Heart left ventricle (tissue), 16 donors: ENCODE measurements at regions not wholly inside any gene's neighbourhood (a gene's known extent, or its start where the extent isn't known, plus 50 kb on each side); places are given as distances from the start of the nearest gene placed in this dataset.

Source experiments
- ATAC-seq, 4 donors: fragments of 200-7000 bp; cut with Tn5 transposase; one replicate each; pipeline ENCODE4 v1.9.1; 2020 to 2022; ENCODE audit warnings: moderate library complexity in 4 of 4, mild to moderate bottlenecking in 3 of 4, moderate number of reproducible peaks in 1 of 4
- DNase-seq, 5 donors: peaks; one replicate each; pipeline ENCODE4 v3.0.0-alpha.2; 2020
- H3K27ac ChIP-seq, 12 donors: fragments of 200-600 bp; sonication (generic) in 4 of 12; one replicate each; pipeline versions ENCODE4 v1.5.0 to v1.8.0; 2016 to 2022; ENCODE audit warnings: mild to moderate bottlenecking in 2 of 12
- H3K27me3 ChIP-seq, 9 donors: fragments of 200-600 bp; sonication (generic) in 2 of 9; one replicate each; pipeline versions ENCODE4 v1.5.1 to v1.8.0; 2016 to 2022; ENCODE audit warnings: mild to moderate bottlenecking in 3 of 9
- H3K36me3 ChIP-seq, 9 donors: fragments of 200-600 bp; sonication (generic) in 2 of 9; one replicate each; pipeline versions ENCODE4 v1.5.0 to v1.8.0; 2018 to 2022; ENCODE audit warnings: mild to moderate bottlenecking in 2 of 9
- H3K4me1 ChIP-seq, 12 donors: fragments of 200-600 bp; sonication (generic) in 4 of 12; one replicate each; pipeline versions ENCODE4 v1.5.0 to v1.8.0; 2016 to 2022; ENCODE audit warnings: mild to moderate bottlenecking in 3 of 12
- H3K4me3 ChIP-seq, 12 donors: fragments of 200-600 bp; sonication (generic) in 4 of 12; one replicate each; pipeline versions ENCODE4 v1.5.0 to v1.8.0; 2017 to 2022; ENCODE audit warnings: mild to moderate bottlenecking in 9 of 12, moderate library complexity in 4 of 12
- H3K9me3 ChIP-seq, 12 donors: fragments of 200-600 bp; sonication (generic) in 4 of 12; one replicate each; pipeline versions ENCODE4 v1.5.0 to v1.8.0; 2016 to 2022; ENCODE audit warnings: mild to moderate bottlenecking in 1 of 12
- POLR2A ChIP-seq, 2 donors: fragments of 450-650 bp; IDR thresholded peaks; one replicate each; pipeline ENCODE4 v1.6.1; 2017; ENCODE audit warnings: antibody characterized with exemption in 2 of 2, mild to moderate bottlenecking in 2 of 2, moderate library complexity in 2 of 2
- WGBS, 4 donors: extraction: QIAGEN DNeasy Blood & Tissue Kit in 2 of 4; methylation state at CpG; one replicate each; pipeline versions ENCODE4 v1.1.5 to v1.1.7; 2013 to 2018; 5-methylcytosine and 5-hydroxymethylcytosine counted together
- intact Hi-C, 10 donors: fragments of 100-400 bp; cut with DNase I; formaldehyde crosslinking; loops; one replicate each; pipeline versions ENCODE4 v1.11.1 to v1.14.2; 2022
- TF ChIP-seq, protein P1 (sequence below), 12 donors: fragments of 200-600 bp; sonication (generic) in 4 of 12; IDR thresholded peaks; one replicate each; pipeline versions ENCODE4 v1.5.0 to v1.8.0; 2018 to 2022; ENCODE audit warnings: antibody characterized with exemption in 12 of 12, mild to moderate bottlenecking in 5 of 12
- donor health status: ischemic (EF 13 %, LVEDD 7.1; RV severe dilation, severe dysfunction).
- donor health status: healthy with polysubstance abuse.
- donor health status: DM: no; HTN: yes; CAD: no.
- donor health status: DM: no; HTN: no; CAD: no.
- donor health status: ischemic (EF 25% LVEDD 6.9; RV normal size, moderate dysfunction).
- donor health status: ischemic (EF 25% LVEDD 5.7; RV mildly dilated, moderate dysfunction).
- donor health status: healthy.
- donor health status: DM: yes; HTN: yes; CAD: no.
- donor health status: ischemic (EF 35%, LVEDD 5.7; RV mildly dilated, moderate dysfunction).
- donor health status: nonischemic (EF 11% LVEDD 7.7; RV severe dilation, severe dysfunction).
- donor health status: DM: yes; HTN: yes; CAD: no.
- donor health status: PGD.
- donor health status: ischemic (EF 29% LVEDD 5.4; RV normal size, mild dysfunction).
- donor health status: nonischemic (EF 23%, LVEDD 6.1; RV moderate dilation, normal function).

DNA sequence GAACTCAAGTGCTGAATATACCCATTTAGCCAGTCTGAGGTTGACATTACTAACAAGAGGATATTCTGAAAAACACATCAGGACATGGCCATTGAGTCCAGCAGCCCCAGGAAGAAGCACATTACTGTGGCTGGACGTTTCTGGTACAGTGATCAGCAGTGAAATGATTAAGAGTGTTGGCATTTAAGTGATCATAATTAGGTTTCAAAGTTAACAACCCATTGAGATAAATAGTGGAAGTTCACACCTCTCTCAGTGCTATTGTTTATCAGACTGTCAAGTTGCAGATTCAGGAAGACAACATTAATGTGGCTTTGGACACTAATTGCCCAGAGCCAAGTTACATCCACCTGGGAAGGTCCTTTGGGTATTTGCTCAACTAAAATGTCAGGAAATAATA lies 139.5 kb upstream of the GAREM1 start:
- WGBS, 4 donors: 18 to 21% (median 19%) methylated on average over 1 of the region's 1 CpG
- Histone ChIP-seq H3K27me3 (no peaks in the 10 kb centered on the region), H3K4me3 (no peak overlapping the region), H3K9me3 (no peaks in the 10 kb centered on the region), H3K27ac (no peak overlapping the region), H3K4me1 (peaks cover 0 to 19% (median 0%) of the 10 kb centered on the region in 12 donors), H3K36me3 (no peaks in the 10 kb centered on the region)
- DNase-seq (no peak), ATAC-seq (no peak)
- intact Hi-C loops: no loop called here
- TF ChIP-seq, protein P1, sequence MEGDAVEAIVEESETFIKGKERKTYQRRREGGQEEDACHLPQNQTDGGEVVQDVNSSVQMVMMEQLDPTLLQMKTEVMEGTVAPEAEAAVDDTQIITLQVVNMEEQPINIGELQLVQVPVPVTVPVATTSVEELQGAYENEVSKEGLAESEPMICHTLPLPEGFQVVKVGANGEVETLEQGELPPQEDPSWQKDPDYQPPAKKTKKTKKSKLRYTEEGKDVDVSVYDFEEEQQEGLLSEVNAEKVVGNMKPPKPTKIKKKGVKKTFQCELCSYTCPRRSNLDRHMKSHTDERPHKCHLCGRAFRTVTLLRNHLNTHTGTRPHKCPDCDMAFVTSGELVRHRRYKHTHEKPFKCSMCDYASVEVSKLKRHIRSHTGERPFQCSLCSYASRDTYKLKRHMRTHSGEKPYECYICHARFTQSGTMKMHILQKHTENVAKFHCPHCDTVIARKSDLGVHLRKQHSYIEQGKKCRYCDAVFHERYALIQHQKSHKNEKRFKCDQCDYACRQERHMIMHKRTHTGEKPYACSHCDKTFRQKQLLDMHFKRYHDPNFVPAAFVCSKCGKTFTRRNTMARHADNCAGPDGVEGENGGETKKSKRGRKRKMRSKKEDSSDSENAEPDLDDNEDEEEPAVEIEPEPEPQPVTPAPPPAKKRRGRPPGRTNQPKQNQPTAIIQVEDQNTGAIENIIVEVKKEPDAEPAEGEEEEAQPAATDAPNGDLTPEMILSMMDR (IDR thresholded peaks at IDR 0.05): no peak
- TF ChIP-seq POLR2A (IDR thresholded peaks at IDR 0.05): no peak

- 63 to 74% (median 73%) methylated on average over 4 of the region's 4 CpGs for WGBS, 4 donors
- Histone ChIP-seq H3K9me3 (no peaks in the 10 kb centered on the region), H3K27me3 (no peaks in the 10 kb centered on the region), H3K4me3 (no peak overlapping the region), H3K36me3 (no peaks in the 10 kb centered on the region), H3K27ac (no peak overlapping the region), H3K4me1 (peaks cover 0 to 19% (median 0%) of the 10 kb centered on the region in 12 donors)
- TF ChIP-seq, protein P1 (IDR thresholded peaks at IDR 0.05): no peak
- no peak for TF ChIP-seq POLR2A (IDR thresholded peaks at IDR 0.05)
- DNase-seq (no peak), ATAC-seq (no peak)
- intact Hi-C loops: no loop called here
Observed at GRCh38 chr18:32607816-32608215, 137.1 kb upstream of the GAREM1 start.

DNA sequence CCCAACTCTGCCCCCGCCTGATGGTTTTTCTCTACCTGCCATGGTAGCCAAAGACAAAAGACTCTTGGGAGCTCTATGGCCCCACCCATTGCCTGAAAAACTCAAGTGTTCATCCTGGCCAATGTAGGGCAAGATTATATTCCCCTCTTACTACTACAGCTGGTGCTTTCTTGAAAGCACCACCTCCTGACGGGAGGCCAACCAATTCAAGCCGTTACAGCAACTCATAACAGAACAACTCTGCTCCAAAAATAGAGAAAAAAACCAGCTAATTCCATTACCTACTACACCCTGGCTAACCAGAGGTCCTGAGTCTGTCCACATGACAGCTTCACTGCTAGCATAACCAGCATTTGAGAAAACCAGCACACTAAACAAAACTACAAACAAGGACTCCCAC lies 127.5 kb upstream of the GAREM1 start:
- ATAC-seq (no peak), DNase-seq (no peak)
- H3K9me3 ChIP-seq: peaks cover 0 to 20% (median 2%) of the 10 kb centered on the region in 12 donors
- no peak overlapping the region for H3K27ac ChIP-seq
- no peak for TF ChIP-seq POLR2A (IDR thresholded peaks at IDR 0.05)
- TF ChIP-seq, protein P1 (IDR thresholded peaks at IDR 0.05): no peak
- H3K27me3 ChIP-seq: no peaks in the 10 kb centered on the region
- no peaks in the 10 kb centered on the region for H3K36me3 ChIP-seq
- 83 to 89% (median 83%) methylated on average over 3 of the region's 3 CpGs for WGBS, 4 donors
- no peak overlapping the region for H3K4me3 ChIP-seq
- no peaks in the 10 kb centered on the region for H3K4me1 ChIP-seq
- intact Hi-C loops: no loop called here

GRCh38 chr18:32596501-32596900 lies 125.8 kb upstream of the GAREM1 start:
- WGBS, 4 donors: 43 to 49% (median 47%) methylated on average over 2 of the region's 2 CpGs
- Histone ChIP-seq H3K9me3 (peaks cover 0 to 20% (median 2%) of the 10 kb centered on the region in 12 donors), H3K36me3 (no peaks in the 10 kb centered on the region), H3K27ac (no peak overlapping the region), H3K27me3 (no peaks in the 10 kb centered on the region), H3K4me1 (no peaks in the 10 kb centered on the region), H3K4me3 (no peak overlapping the region)
- no peak for TF ChIP-seq POLR2A (IDR thresholded peaks at IDR 0.05)
- TF ChIP-seq, protein P1 (IDR thresholded peaks at IDR 0.05): no peak
- intact Hi-C loops: no loop called here
- DNase-seq: no peak
- ATAC-seq: no peak
